GM23248 (cell line): ENCODE measurements at regions not wholly inside any gene's neighbourhood (a gene's known extent, or its start where the extent isn't known, plus 50 kb on each side); places are given as distances from the start of the nearest gene placed in this dataset.

ENCODE experiments used
- EZH2 ChIP-seq: fragments of 200-600 bp; sonication (generic); IDR thresholded peaks from 2 replicates; pipeline ENCODE4 v1.6.1; 2018; ENCODE audit warnings: antibody characterized with exemption, mild to moderate bottlenecking; ENCODE audit not compliant: insufficient read depth, poor library complexity, severe bottlenecking
- EZH2phosphoT487 ChIP-seq: fragments of 200-600 bp; sonication (generic); IDR thresholded peaks from 2 replicates; pipeline ENCODE4 v1.6.1; 2018; ENCODE audit warnings: antibody characterized with exemption, moderate library complexity, mild to moderate bottlenecking, low read depth; ENCODE audit not compliant: insufficient read depth

DNA sequence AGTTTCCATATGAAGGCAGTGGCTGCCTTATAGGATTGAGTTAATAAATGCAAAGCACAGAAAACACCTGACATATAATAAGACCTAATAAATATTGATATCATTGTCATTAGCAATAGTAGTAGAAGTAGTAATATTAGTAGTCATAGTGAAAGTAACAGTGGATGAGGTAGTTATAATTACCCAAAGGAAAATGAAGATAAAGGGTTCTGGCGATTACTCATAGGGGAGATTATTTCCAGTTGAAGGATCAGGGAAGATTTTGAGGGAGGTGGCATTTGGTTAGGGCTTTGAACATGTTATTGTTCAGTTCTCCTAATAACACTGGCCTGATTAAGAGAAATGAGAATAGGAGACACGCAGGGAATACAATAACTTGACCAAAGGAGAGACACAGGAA is 131.9 kb upstream of the GPRIN3 start:
- no peak for TF ChIP-seq EZH2
- no peak for TF ChIP-seq EZH2phosphoT487
